K562 (cell line): ENCODE measurements at regions not wholly inside any gene's neighbourhood (a gene's known extent, or its start where the extent isn't known, plus 50 kb on each side); places are given as distances from the start of the nearest gene placed in this dataset.

Experiments used
- ATAC-seq: fragments of 200-7000 bp; cut with Tn5 transposase; 3 replicates; pipeline ENCODE4 v1.9.1; 2020; ENCODE audit warnings: moderate library complexity
- BruUV-seq: library from RNA; stranded (reverse); fragments of 400-500 nt; replicated peaks from 2 replicates; lab custom pipeline; 2021; lab: Mats Ljungman, UMichigan
- CTCF ChIA-PET: fragments of 300-600 bp; formaldehyde crosslinking; extraction: SDS; loops from one replicate; lab custom pipeline; 2021; ENCODE audit warnings: low intra/inter-chr PET ratio; lab: Yijun Ruan, JAX
- POLR2A ChIA-PET: fragments of 300-600, 350-650 bp; sonication (Branson Sonifier 250); formaldehyde crosslinking; extraction: SDS; loops from one replicate; lab custom pipeline; 2021; ENCODE audit warnings: antibody characterized with exemption, inconsistent platforms; lab: Yijun Ruan, JAX
- DNase-seq, 4 experiments: peaks; one replicate each; pipeline versions ENCODE4 v3.0.0 to v3.0.0-alpha.2; 2011 to 2018; ENCODE audit warnings: low spot score in 3 of 4, mixed read lengths in 3 of 4; ENCODE audit errors: extremely low read depth in 1 of 4
- FAIRE-seq: peaks from 2 replicates; lab custom pipeline; 2011; peaks lifted over from hg19 to GRCh38; lab: Jason Lieb, UNC
- H2AFZ ChIP-seq: 2 replicates; pipeline ENCODE4 v1.6.0; 2011; ENCODE audit warnings: low read depth, low read length, control low read depth, inconsistent platforms
- H3K27ac ChIP-seq: fragments of 200-600 bp; 3 replicates; pipeline ENCODE4 v1.8.0; 2011; ENCODE audit warnings: low read depth, mild to moderate bottlenecking, control low read depth, inconsistent platforms, low read length, moderate library complexity, mixed read lengths; ENCODE audit errors: extremely low read depth
- H3K27me3 ChIP-seq, 2 experiments: fragments of 300-600 bp in 1 of 2; 2 replicates in 1 of 2; 3 replicates in 1 of 2; pipeline versions ENCODE4 v1.6.0 to v1.8.0; 2011; ENCODE audit warnings: inconsistent platforms in 2 of 2, low read length in 2 of 2, mild to moderate bottlenecking in 1 of 2, mixed read lengths in 1 of 2, moderate library complexity in 1 of 2; ENCODE audit not compliant: control insufficient read depth in 2 of 2, insufficient read depth in 2 of 2
- H3K36me3 ChIP-seq: fragments of 300-600 bp; 3 replicates; pipeline ENCODE4 v1.8.0; 2011; ENCODE audit warnings: mild to moderate bottlenecking, low read length, inconsistent platforms; ENCODE audit not compliant: control insufficient read depth, insufficient read depth
- H3K4me1 ChIP-seq, 2 experiments: fragments of 200-600 bp in 1 of 2; replicated peaks in 1 of 2; 2 replicates in 1 of 2; 3 replicates in 1 of 2; pipeline versions ENCODE4 v1.5.1 to v1.8.0; 2011; ENCODE audit warnings: inconsistent platforms in 2 of 2, low read length in 2 of 2, mild to moderate bottlenecking in 1 of 2, mixed read lengths in 1 of 2, moderate library complexity in 1 of 2; ENCODE audit not compliant: control insufficient read depth in 2 of 2, insufficient read depth in 2 of 2
- H3K4me2 ChIP-seq: 2 replicates; pipeline ENCODE4 v1.6.1; 2011; ENCODE audit warnings: low read length, control low read depth, inconsistent platforms, mixed read lengths; ENCODE audit not compliant: insufficient read depth
- H3K4me3 ChIP-seq: fragments of 200-600 bp; sonication (generic), shearing (Covaris generic); 2 replicates; pipeline ENCODE4 v1.5.1; 2016; ENCODE audit warnings: control low read depth, inconsistent platforms
- H3K79me2 ChIP-seq: fragments of 200-600 bp; 3 replicates; pipeline ENCODE4 v1.8.0; 2011; ENCODE audit warnings: low read length, inconsistent platforms; ENCODE audit not compliant: control insufficient read depth, insufficient read depth
- H3K9ac ChIP-seq, 2 experiments: 2 replicates each; pipeline versions ENCODE4 v1.6.0 to v1.6.1; 2011; ENCODE audit warnings: low read depth in 2 of 2, low read length in 2 of 2, control low read depth in 1 of 2, inconsistent platforms in 1 of 2, mild to moderate bottlenecking in 1 of 2, mixed read lengths in 1 of 2; ENCODE audit not compliant: insufficient read depth in 1 of 2
- H3K9me1 ChIP-seq: one replicate; pipeline ENCODE4 v1.6.0; 2011; ENCODE audit warnings: inconsistent platforms, mild to moderate bottlenecking, low read length, moderate library complexity; ENCODE audit not compliant: control insufficient read depth, insufficient read depth
- H3K9me3 ChIP-seq: replicated peaks from 2 replicates; pipeline ENCODE4 v1.5.1; 2011; ENCODE audit warnings: low read depth, low read length, inconsistent platforms; ENCODE audit not compliant: control insufficient read depth, insufficient read depth
- H4K20me1 ChIP-seq: replicated peaks from 2 replicates; pipeline ENCODE4 v1.6.1; 2011; ENCODE audit warnings: low read length, inconsistent platforms, mixed read lengths; ENCODE audit not compliant: control insufficient read depth, insufficient read depth
- ESRRB ChIP-seq: fragments of 250-450 bp; sonication (Bioruptor Pico); IDR thresholded peaks from 2 replicates; pipeline ENCODE4 v1.5.0; 2020; ENCODE audit warnings: mild to moderate bottlenecking, moderate library complexity, borderline replicate concordance
- GTF2E2 ChIP-seq: fragments of 200-800 bp; sonication (Bioruptor generic); IDR thresholded peaks from 2 replicates; pipeline ENCODE4 v1.6.1; 2016; ENCODE audit warnings: missing genetic modification characterization, missing compliant biosample characterization
- HBP1 ChIP-seq: fragments of 450-650 bp; formaldehyde crosslinking; IDR thresholded peaks from 2 replicates; pipeline ENCODE4 v1.4.0; 2022; ENCODE audit warnings: missing genetic modification characterization
- SUPT5H ChIP-seq: fragments of 450-650 bp; IDR thresholded peaks from 2 replicates; pipeline ENCODE4 v1.6.1; 2016
- TOE1 ChIP-seq, 2 experiments: fragments of 450-650 bp in 1 of 2; sonication (generic) in 1 of 2; formaldehyde crosslinking in 1 of 2; IDR thresholded peaks; 2 replicates each; pipeline versions ENCODE4 v1.7.1 to v1.8.0; 2016 to 2022; ENCODE audit warnings: borderline replicate concordance in 2 of 2, mild to moderate bottlenecking in 2 of 2, antibody characterized with exemption in 1 of 2, inconsistent platforms in 1 of 2, low read depth in 1 of 2, missing genetic modification reagents in 1 of 2, moderate library complexity in 1 of 2
- WGBS: fragments of 100-300 bp; shearing (Covaris generic); methylation state at CpG from one replicate; pipeline ENCODE4 v1.1.6; 2016; ENCODE audit warnings: low coverage, mixed read lengths; ENCODE audit not compliant: insufficient coverage; ENCODE audit errors: missing lambda C conversion rate; 5-methylcytosine and 5-hydroxymethylcytosine counted together
- in situ Hi-C: fragments of 300-500 bp; cut with MboI; formaldehyde crosslinking; loops from 4 replicates; pipeline ENCODE4 v1.15.0; 2018; ENCODE audit warnings: inconsistent platforms, mixed read lengths
- intact Hi-C: fragments of 100-400 bp; cut with micrococcal nuclease; formaldehyde crosslinking; loops from 2 replicates; pipeline ENCODE4 v1.14.2; 2022
- TF ChIP-seq, protein P1 (sequence below): sonication (generic); formaldehyde crosslinking; IDR thresholded peaks from 2 replicates; pipeline ENCODE4 v1.8.1; 2023; ENCODE audit warnings: mild to moderate bottlenecking, missing genetic modification reagents
- TF ChIP-seq, protein P2 (sequence below): fragments of 450-650 bp; IDR thresholded peaks from 2 replicates; pipeline ENCODE4 v1.6.1; 2016; ENCODE audit warnings: mild to moderate bottlenecking
- TF ChIP-seq, protein P3 (sequence below): sonication (generic); formaldehyde crosslinking; IDR thresholded peaks from 2 replicates; pipeline ENCODE4 v1.9.0; 2022; ENCODE audit warnings: mild to moderate bottlenecking, missing genetic modification reagents

- no peaks in the 10 kb centered on the region for H3K36me3 ChIP-seq
- no peaks in the 10 kb centered on the region for H3K4me1 ChIP-seq
- in situ Hi-C loops (loop anchor here (25.0 kb wide), 1 partner anchor 1353 kb away; no protein-coding TSS in a partner anchor), intact Hi-C loops (no loop called here)
- ChIA-PET CTCF (no interaction called here), POLR2A (no interaction called here)
- no peaks in the 10 kb centered on the region for H3K79me2 ChIP-seq
- DNase-seq (no peak), FAIRE-seq (no peak), ATAC-seq (no peak)
- 49% methylated on average over 5 of the region's 5 CpGs for WGBS
- H4K20me1 ChIP-seq: no peaks in the 10 kb centered on the region
- H3K9me1 ChIP-seq: no peaks in the 10 kb centered on the region
- no peak overlapping the region for H3K9ac ChIP-seq
- no TSS peak for BruUV-seq
- H3K9me3 ChIP-seq: no peaks in the 10 kb centered on the region
- H3K4me3 ChIP-seq: no peak overlapping the region
- H2AFZ ChIP-seq: peak overlapping the region; percentile 70
- no peak overlapping the region for H3K4me2 ChIP-seq
- TF ChIP-seq GTF2E2 (tag): no peak
- TF ChIP-seq ESRRB (CRISPR knock-in tag): no peak
- no peak for TF ChIP-seq SUPT5H
- TF ChIP-seq, protein P1, sequence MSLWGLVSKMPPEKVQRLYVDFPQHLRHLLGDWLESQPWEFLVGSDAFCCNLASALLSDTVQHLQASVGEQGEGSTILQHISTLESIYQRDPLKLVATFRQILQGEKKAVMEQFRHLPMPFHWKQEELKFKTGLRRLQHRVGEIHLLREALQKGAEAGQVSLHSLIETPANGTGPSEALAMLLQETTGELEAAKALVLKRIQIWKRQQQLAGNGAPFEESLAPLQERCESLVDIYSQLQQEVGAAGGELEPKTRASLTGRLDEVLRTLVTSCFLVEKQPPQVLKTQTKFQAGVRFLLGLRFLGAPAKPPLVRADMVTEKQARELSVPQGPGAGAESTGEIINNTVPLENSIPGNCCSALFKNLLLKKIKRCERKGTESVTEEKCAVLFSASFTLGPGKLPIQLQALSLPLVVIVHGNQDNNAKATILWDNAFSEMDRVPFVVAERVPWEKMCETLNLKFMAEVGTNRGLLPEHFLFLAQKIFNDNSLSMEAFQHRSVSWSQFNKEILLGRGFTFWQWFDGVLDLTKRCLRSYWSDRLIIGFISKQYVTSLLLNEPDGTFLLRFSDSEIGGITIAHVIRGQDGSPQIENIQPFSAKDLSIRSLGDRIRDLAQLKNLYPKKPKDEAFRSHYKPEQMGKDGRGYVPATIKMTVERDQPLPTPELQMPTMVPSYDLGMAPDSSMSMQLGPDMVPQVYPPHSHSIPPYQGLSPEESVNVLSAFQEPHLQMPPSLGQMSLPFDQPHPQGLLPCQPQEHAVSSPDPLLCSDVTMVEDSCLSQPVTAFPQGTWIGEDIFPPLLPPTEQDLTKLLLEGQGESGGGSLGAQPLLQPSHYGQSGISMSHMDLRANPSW (CRISPR knock-in tag): no peak
- TF ChIP-seq, protein P2, sequence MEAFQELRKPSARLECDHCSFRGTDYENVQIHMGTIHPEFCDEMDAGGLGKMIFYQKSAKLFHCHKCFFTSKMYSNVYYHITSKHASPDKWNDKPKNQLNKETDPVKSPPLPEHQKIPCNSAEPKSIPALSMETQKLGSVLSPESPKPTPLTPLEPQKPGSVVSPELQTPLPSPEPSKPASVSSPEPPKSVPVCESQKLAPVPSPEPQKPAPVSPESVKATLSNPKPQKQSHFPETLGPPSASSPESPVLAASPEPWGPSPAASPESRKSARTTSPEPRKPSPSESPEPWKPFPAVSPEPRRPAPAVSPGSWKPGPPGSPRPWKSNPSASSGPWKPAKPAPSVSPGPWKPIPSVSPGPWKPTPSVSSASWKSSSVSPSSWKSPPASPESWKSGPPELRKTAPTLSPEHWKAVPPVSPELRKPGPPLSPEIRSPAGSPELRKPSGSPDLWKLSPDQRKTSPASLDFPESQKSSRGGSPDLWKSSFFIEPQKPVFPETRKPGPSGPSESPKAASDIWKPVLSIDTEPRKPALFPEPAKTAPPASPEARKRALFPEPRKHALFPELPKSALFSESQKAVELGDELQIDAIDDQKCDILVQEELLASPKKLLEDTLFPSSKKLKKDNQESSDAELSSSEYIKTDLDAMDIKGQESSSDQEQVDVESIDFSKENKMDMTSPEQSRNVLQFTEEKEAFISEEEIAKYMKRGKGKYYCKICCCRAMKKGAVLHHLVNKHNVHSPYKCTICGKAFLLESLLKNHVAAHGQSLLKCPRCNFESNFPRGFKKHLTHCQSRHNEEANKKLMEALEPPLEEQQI: no peak
- TF ChIP-seq, protein P3, sequence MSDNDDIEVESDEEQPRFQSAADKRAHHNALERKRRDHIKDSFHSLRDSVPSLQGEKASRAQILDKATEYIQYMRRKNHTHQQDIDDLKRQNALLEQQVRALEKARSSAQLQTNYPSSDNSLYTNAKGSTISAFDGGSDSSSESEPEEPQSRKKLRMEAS (CRISPR knock-in tag): no peak
- TF ChIP-seq HBP1: no peak
- no peak for TF ChIP-seq TOE1 (IDR thresholded peaks at IDR 0.05; ENCODE audit: borderline replicate concordance)
- no peak for TF ChIP-seq TOE1 (CRISPR knock-in tag; IDR thresholded peaks at IDR 0.05; ENCODE audit: borderline replicate concordance, low read depth)
- no peaks in the 10 kb centered on the region for H3K27me3 ChIP-seq
- no peak overlapping the region for H3K27ac ChIP-seq
Observed at GRCh38 chr15:95884276-95884675, 446.2 kb upstream of the NR2F2 start.
